Thymus (tissue), 11 donors: ENCODE measurements at regions not wholly inside any gene's neighbourhood (a gene's known extent, or its start where the extent isn't known, plus 50 kb on each side); places are given as distances from the start of the nearest gene placed in this dataset.
"Not testable (repeated sequence)": the region's sequence is repeated elsewhere in the genome, so short reads cannot be mapped to it uniquely, and the experiment has no call there.

Source experiments
- DNase-seq, 9 donors: peaks; one replicate each; pipeline ENCODE4 v3.0.0-alpha.2; 2013; ENCODE audit warnings: low spot score in 9 of 9, low read depth in 6 of 9, missing footprints in 1 of 9
- H3K27ac ChIP-seq, 2 donors: one replicate each; pipeline ENCODE4 v1.5.1; 2013; ENCODE audit warnings: control low read depth in 1 of 2, low read depth in 1 of 2, low read length in 1 of 2, mild to moderate bottlenecking in 1 of 2, moderate library complexity in 1 of 2
- H3K27me3 ChIP-seq, 2 donors: one replicate each; pipeline ENCODE4 v1.5.1; 2013; ENCODE audit warnings: low read length in 1 of 2; ENCODE audit not compliant: control insufficient read depth in 2 of 2, insufficient read depth in 1 of 2
- H3K36me3 ChIP-seq, 2 donors: one replicate each; pipeline ENCODE4 v1.5.1; 2013; ENCODE audit warnings: low read length in 1 of 2, mild to moderate bottlenecking in 1 of 2, moderate library complexity in 1 of 2; ENCODE audit not compliant: control insufficient read depth in 2 of 2, insufficient read depth in 2 of 2
- H3K4me1 ChIP-seq, 2 donors: one replicate each; pipeline ENCODE4 v1.5.1; 2013; ENCODE audit warnings: low read length in 2 of 2; ENCODE audit not compliant: control insufficient read depth in 2 of 2, insufficient read depth in 2 of 2
- H3K4me3 ChIP-seq, 2 donors: one replicate each; pipeline ENCODE4 v1.5.1; 2013; ENCODE audit warnings: low read length in 2 of 2, control low read depth in 1 of 2, mild to moderate bottlenecking in 1 of 2
- H3K9me3 ChIP-seq, 2 donors: one replicate each; pipeline ENCODE4 v1.5.1; 2013; ENCODE audit warnings: low read length in 1 of 2, mild to moderate bottlenecking in 1 of 2; ENCODE audit not compliant: control insufficient read depth in 2 of 2, insufficient read depth in 1 of 2
- WGBS: extraction: QIAGEN DNeasy Blood & Tissue Kit; methylation state at CpG from one replicate; pipeline ENCODE4 v1.1.7; 2013; 5-methylcytosine and 5-hydroxymethylcytosine counted together
- donor health status: healthy.

GRCh38 chr4:75180217-75180616 lies 247.3 kb downstream of the PARM1 start:
- H3K36me3 ChIP-seq = no peaks in the 10 kb centered on the region
- peaks cover 0 to 5% of the 10 kb centered on the region in 2 donors for H3K9me3 ChIP-seq
- H3K27me3 ChIP-seq = no peaks in the 10 kb centered on the region
- no peak overlapping the region for H3K27ac ChIP-seq
- no peak overlapping the region for H3K4me3 ChIP-seq
- DNase-seq = no peak
- H3K4me1 ChIP-seq = no peaks in the 10 kb centered on the region

DNA sequence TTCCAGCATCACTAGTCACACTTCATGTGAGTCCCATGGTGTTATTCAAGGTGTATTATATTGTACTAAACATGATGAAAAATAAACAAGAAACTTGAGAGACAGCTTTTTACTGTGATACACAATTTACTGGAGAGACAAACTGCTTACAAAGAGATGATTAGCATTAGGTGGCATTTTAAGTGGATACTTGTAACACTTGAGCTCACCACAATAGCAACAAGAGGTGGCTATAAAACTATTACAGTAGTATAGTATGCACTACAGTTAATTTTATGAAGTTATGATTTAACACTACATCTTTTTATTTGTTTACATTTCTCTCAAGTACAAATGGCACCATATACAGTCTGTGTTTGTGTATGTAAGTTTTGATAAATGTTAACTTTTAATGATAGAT lies 246.6 kb downstream of the PARM1 start:
- Histone ChIP-seq H3K4me1 (no peaks in the 10 kb centered on the region), H3K27ac (no peak overlapping the region), H3K4me3 (no peak overlapping the region), H3K27me3 (no peaks in the 10 kb centered on the region), H3K36me3 (no peaks in the 10 kb centered on the region), H3K9me3 (peaks cover 0 to 5% of the 10 kb centered on the region in 2 donors)
- no peak for DNase-seq

GRCh38 chr4:75172551-75172950 lies 239.6 kb downstream of the PARM1 start:
- Histone ChIP-seq H3K9me3 (no peaks in the 10 kb centered on the region), H3K36me3 (no peaks in the 10 kb centered on the region), H3K4me3 (no peak overlapping the region), H3K27ac (no peak overlapping the region), H3K27me3 (no peaks in the 10 kb centered on the region), H3K4me1 (no peaks in the 10 kb centered on the region)
- no peak for DNase-seq

DNA sequence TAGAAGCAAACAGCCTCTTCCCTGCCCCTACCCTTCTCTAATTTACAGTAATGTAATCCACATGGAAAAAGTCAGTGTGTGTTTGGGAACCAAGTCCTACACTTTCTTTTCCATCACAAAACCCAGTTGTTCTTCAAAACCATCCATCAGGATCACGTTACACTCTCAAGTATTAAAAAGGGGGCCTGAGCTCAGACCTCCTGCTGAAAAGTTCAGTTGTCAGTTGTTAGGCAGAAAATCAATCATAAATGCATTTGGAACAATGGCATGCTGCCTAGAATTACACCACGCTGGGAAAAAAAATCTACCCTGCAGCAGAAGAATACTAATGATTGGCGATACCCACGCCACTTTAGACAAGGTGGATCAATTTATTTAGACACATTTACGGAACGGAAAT lies 236.5 kb downstream of the PARM1 start:
- H3K4me3 ChIP-seq = no peak overlapping the region

DNA sequence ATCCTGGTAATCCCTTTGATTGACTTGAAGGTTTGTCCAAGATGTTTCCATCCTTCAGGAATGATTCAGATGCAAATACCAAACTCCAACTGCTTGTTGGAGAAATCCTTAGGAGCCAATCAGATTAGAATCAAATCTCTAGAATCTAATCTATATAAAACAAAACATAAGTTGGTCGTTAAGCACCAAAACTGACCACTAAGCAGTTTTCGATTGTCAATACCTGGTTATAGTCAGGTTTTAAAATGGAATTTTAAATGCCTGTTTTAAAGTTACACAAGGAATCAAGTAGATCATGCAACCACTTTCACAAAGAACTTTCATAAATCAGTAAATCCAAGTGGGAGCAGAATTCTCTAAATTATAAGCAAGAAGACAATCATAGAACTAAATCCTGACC lies 236.1 kb downstream of the PARM1 start:
- no peaks in the 10 kb centered on the region for H3K36me3 ChIP-seq
- H3K4me1 ChIP-seq = no peaks in the 10 kb centered on the region
- H3K4me3 ChIP-seq = no peak overlapping the region
- no peaks in the 10 kb centered on the region for H3K27me3 ChIP-seq
- H3K27ac ChIP-seq = no peak overlapping the region
- WGBS = 80% methylated on average over 2 of the region's 2 CpGs
- no peaks in the 10 kb centered on the region for H3K9me3 ChIP-seq
- DNase-seq = no peak

More for the DNA sequence above, 236.5 kb downstream of the PARM1 start:
- Histone ChIP-seq H3K27ac (no peak overlapping the region), H3K36me3 (no peaks in the 10 kb centered on the region), H3K27me3 (no peaks in the 10 kb centered on the region), H3K4me1 (no peaks in the 10 kb centered on the region), H3K9me3 (no peaks in the 10 kb centered on the region)
- 84% methylated on average over 6 of the region's 6 CpGs for WGBS
- DNase-seq = no peak

- no peak overlapping the region for H3K4me3 ChIP-seq
- H3K9me3 ChIP-seq = no peaks in the 10 kb centered on the region
- DNase-seq = no peak
- H3K36me3 ChIP-seq = no peaks in the 10 kb centered on the region
- no peak overlapping the region for H3K27ac ChIP-seq
- no peaks in the 10 kb centered on the region for H3K27me3 ChIP-seq
- no peaks in the 10 kb centered on the region for H3K4me1 ChIP-seq
Measured at GRCh38 chr4:75168548-75168947, 235.6 kb downstream of the PARM1 start.

DNA sequence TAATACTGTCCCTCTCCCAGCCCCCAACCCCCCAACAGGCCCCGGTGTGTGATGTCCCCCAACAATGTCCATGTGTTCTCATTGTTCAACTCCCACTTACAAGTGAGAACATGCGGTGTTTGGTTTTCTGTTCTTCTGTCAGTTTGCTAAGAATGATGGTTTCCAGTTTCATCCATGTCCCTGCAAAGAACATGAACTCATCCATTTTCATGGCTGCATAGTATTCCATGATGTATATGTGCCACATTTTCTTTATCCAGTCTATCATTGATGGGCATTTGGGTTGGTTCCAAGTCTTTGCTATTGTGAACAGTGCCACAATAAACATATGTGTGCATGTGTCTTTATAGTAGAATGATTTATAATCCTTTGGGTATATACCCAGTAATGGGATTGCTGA lies 232.2 kb downstream of the PARM1 start:
- H3K27me3 ChIP-seq, DNase-seq, H3K4me3 ChIP-seq, H3K4me1 ChIP-seq, H3K27ac ChIP-seq, H3K36me3 ChIP-seq, H3K9me3 ChIP-seq: not testable (repeated sequence)
- 76% methylated on average over 2 of the region's 2 CpGs for WGBS

DNA sequence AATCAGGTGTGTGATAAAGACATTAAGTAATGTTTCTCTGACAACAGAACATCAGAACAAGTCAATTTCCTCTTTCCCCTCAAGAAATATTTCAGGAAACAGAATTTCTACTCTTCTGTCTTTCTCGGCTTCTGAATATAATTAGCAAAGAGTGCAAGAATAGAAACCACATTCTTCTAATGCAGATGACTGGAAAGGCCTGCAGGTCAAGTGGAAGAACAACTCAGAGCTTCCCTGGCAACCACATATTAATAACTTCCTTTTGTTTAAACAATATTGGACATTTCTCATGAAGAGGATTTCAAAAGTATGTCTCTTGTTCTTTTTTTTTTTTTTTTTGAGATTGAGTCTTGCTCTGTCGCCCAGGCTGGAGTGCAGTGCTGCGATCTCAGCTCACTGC lies 225.5 kb downstream of the PARM1 start:
- Histone ChIP-seq H3K9me3 (peaks cover 1 to 5% of the 10 kb centered on the region in 2 donors), H3K4me3 (no peak overlapping the region), H3K4me1 (no peaks in the 10 kb centered on the region), H3K27ac (no peak overlapping the region), H3K36me3 (no peaks in the 10 kb centered on the region), H3K27me3 (no peaks in the 10 kb centered on the region)
- 71% methylated on average over 3 of the region's 3 CpGs for WGBS
- no peak for DNase-seq

DNA sequence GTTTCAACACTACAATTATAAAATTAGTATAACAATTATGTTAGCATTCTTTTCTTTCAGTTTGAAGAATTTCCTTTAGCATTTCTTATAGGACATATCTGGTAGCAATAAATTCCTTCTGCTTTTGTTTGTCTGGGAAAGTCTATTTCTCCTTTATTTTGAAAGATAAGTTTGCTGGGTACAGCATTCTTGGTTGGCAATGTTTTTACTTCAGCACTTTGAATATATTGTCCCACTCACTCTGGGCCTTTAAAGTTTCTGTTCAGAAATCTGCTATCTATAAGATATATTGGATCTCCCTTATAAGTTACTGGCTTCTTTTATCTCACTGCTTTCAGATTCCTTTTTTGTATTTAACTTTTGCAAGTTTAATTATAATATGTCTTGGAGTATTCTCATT lies 222.1 kb downstream of the PARM1 start:
- Histone ChIP-seq H3K27me3 (no peaks in the 10 kb centered on the region), H3K9me3 (peaks cover 0 to 5% of the 10 kb centered on the region in 2 donors), H3K27ac (no peak overlapping the region), H3K4me1 (no peaks in the 10 kb centered on the region), H3K4me3 (no peak overlapping the region), H3K36me3 (no peaks in the 10 kb centered on the region)
- no peak for DNase-seq

GRCh38 chr4:75146223-75146622 lies 213.3 kb downstream of the PARM1 start:
- no peaks in the 10 kb centered on the region for H3K36me3 ChIP-seq
- no peak overlapping the region for H3K27ac ChIP-seq
- H3K27me3 ChIP-seq = no peaks in the 10 kb centered on the region
- WGBS = 90% methylated on average over 1 of the region's 1 CpG
- H3K4me1 ChIP-seq = no peaks in the 10 kb centered on the region
- peaks cover 0 to 3% of the 10 kb centered on the region in 2 donors for H3K9me3 ChIP-seq
- H3K4me3 ChIP-seq = no peak overlapping the region
- DNase-seq = no peak
